Memory B cell (primary cell): ENCODE measurements at regions not wholly inside any gene's neighbourhood (a gene's known extent, or its start where the extent isn't known, plus 50 kb on each side); places are given as distances from the start of the nearest gene placed in this dataset.
"Not testable (repeated sequence)": the region's sequence is repeated elsewhere in the genome, so short reads cannot be mapped to it uniquely, and the experiment has no call there.

ENCODE experiments used
- ATAC-seq: fragments of 150-1000 bp; cut with Tn5 transposase; 2 replicates; pipeline ENCODE4 v1.10.0; 2021; ENCODE audit warnings: low read depth, mild to moderate bottlenecking, moderate library complexity
- DNase-seq, 2 donors: peaks; one replicate each; pipeline ENCODE4 v3.0.0; 2022; ENCODE audit warnings: low spot score in 2 of 2
- H3K27ac Mint-ChIP-seq: one replicate; pipeline ENCODE4 v1.8.0; 2022; ENCODE audit warnings: mild to moderate bottlenecking, moderate library complexity, mixed read lengths
- H3K27me3 Mint-ChIP-seq: one replicate; pipeline ENCODE4 v1.8.0; 2022; ENCODE audit warnings: mixed read lengths
- H3K36me3 Mint-ChIP-seq: one replicate; pipeline ENCODE4 v1.8.0; 2022; ENCODE audit warnings: mild to moderate bottlenecking, mixed read lengths
- H3K4me1 Mint-ChIP-seq: one replicate; pipeline ENCODE4 v1.8.0; 2022; ENCODE audit warnings: mixed read lengths
- H3K4me3 Mint-ChIP-seq: one replicate; pipeline ENCODE4 v1.8.0; 2022; ENCODE audit warnings: mild to moderate bottlenecking, moderate library complexity, mixed read lengths
- H3K9me3 Mint-ChIP-seq: one replicate; pipeline ENCODE4 v1.8.0; 2022; ENCODE audit warnings: mixed read lengths

DNA sequence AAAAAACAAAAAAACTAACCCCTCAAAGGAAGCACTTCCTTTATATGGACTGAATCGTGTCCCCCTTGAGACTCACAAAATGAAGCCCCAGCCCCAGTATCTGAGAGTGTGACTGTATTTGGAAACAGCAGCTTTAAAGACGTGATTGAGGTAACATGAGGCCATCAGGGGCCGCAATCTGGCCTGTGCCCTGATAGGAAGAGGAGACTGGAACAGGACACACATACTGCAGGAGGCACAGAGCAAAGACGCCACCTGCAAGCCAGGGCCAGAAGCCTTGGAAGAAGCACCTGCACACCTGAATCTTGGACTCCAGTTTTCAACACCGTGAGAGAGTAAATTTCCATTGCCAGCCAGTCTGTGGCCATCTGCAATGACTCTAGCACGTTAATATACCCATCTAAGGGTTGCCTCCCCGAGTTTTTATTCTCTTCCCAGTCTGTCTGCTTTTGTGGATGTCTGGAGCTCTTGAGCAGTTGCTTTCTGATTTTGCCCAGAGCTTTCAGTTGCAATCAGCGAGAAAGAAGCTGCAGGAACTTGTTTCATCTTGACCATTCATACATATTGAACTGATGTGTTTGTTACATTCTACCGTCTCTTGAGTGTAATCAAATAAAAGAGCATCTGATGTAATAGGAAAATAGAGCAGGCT lies 775.8 kb upstream of the TPTE start:
- ATAC-seq, H3K9me3 Mint-ChIP-seq, H3K4me3 Mint-ChIP-seq, H3K36me3 Mint-ChIP-seq, H3K27me3 Mint-ChIP-seq, H3K27ac Mint-ChIP-seq, DNase-seq, H3K4me1 Mint-ChIP-seq: not testable (repeated sequence)

DNA sequence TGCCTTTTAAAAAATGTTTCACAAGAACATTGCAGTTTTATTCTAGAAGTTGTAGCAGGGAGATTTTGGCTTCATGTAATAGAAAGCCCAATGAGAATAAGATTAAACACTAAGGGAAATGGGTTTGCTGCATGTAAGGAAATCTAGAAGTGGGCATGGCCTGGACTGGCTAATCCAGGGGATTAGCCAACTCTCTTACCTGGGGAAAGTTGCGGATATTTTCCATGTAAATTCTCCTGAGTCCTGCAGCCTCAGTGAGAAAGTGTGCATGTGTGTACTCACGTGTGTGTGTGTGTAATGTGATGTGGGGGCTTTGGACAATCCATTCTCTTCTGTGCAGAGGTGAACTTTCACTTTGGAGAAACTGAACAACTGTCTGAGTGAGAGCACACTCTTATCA lies 775.1 kb upstream of the TPTE start:
- ATAC-seq, H3K27me3 Mint-ChIP-seq, H3K36me3 Mint-ChIP-seq, H3K4me3 Mint-ChIP-seq, H3K9me3 Mint-ChIP-seq, DNase-seq, H3K4me1 Mint-ChIP-seq, H3K27ac Mint-ChIP-seq: not testable (repeated sequence)

DNA sequence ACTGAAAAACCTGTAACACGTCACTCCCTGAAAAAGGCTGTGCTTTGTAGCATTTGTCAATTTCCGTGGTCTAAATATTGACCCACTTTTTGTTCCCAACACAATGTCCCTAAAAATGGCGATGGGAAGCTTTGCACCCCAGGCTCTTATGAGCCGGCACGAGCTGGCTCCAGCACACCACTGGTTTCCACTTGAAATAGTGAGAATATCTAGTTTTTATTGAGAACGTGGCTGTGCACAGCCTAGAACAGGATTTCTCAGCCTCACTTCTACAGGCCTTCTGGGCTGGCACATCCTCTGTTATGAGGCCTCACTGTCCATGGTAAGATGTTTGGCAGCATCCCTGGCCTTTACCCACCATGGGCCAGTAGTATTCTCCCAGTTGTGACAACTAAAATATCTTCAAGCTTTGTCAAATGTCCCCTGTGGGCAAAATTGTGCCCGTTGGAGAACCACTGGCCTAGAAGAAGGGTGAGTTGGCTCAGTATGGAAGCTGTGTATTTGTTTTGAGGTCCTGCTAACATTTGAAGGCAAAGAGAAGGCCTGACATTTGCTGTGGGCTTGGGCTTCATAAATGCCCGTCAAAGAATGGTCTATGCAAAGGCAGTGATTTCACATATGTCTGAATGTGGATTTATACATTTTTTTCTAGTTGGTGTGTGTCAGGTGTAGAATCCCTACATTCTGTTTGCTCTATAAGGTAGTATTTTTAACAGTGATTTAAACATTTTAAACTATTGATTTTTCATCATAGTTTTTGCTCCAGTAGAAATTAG lies 774.4 kb upstream of the TPTE start:
- H3K36me3 Mint-ChIP-seq, H3K27ac Mint-ChIP-seq, H3K9me3 Mint-ChIP-seq, H3K4me1 Mint-ChIP-seq, H3K4me3 Mint-ChIP-seq, H3K27me3 Mint-ChIP-seq, ATAC-seq, DNase-seq: not testable (repeated sequence)

DNA sequence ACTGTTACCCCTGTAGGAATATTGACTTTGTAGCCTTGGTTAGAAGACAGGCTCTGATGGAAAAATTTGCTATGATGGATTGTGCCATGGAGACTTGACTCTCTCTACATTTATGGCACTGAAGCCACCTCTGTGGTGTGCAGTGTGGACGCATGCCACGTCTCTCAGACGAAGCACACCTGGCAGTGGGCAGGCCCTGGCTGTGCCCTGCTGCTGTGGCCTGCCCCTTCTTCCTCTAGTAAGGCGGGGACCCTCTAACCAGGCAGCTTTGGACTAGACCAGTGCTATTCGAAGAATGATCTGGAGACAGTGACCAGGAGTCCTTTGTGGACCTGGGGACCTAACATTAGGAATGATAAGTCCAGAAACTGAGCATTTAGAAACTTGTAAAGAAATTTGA lies 773.5 kb upstream of the TPTE start:
- not testable (repeated sequence) for H3K27ac Mint-ChIP-seq, ATAC-seq, H3K4me1 Mint-ChIP-seq, H3K36me3 Mint-ChIP-seq, H3K27me3 Mint-ChIP-seq, H3K9me3 Mint-ChIP-seq, DNase-seq, H3K4me3 Mint-ChIP-seq

DNA sequence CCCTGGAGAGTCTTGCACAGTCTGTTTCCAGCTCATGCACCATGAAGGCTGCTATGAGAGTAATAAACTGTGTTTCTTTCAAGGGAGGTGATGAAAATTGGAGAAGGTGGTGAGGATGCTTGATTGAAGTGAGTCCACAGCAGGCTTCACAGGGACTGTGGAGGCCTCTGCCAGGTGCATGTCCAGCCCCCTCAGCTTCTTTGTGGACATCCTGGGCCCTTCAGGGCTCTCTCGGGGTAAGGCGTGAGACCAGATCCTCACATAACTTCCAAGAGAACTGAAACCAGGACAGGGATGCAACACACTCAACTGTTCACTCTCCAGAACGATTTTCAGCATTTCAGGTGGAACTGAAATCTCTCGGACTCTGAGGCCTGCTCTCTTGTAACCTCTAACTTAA lies 772.9 kb upstream of the TPTE start:
- H3K9me3 Mint-ChIP-seq, ATAC-seq, H3K27ac Mint-ChIP-seq, H3K36me3 Mint-ChIP-seq, H3K4me1 Mint-ChIP-seq, DNase-seq, H3K27me3 Mint-ChIP-seq, H3K4me3 Mint-ChIP-seq: not testable (repeated sequence)

DNA sequence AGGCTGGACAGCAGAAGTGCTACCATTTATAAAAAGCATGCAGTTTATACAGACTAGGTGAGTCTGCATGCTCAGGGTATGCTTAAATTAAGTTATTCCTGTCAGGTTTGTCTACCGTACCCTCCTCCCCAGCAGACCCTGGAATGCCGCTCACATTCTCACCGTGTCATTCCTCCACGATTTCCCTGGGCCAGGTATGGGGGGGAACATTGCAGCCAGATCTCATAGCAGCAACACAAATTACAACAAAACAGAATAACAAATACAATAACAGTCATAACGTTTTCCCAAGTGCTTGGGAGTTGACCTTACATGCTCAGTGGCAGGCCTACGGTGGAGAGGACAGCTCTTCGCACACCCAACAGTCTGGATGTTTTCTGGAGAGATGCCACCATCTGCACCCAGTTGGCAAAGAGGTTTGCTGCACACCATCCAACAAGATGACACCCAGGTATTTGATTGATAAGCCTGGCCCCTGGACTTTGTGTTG lies 771.6 kb upstream of the TPTE start:
- not testable (repeated sequence) for H3K4me3 Mint-ChIP-seq

DNA sequence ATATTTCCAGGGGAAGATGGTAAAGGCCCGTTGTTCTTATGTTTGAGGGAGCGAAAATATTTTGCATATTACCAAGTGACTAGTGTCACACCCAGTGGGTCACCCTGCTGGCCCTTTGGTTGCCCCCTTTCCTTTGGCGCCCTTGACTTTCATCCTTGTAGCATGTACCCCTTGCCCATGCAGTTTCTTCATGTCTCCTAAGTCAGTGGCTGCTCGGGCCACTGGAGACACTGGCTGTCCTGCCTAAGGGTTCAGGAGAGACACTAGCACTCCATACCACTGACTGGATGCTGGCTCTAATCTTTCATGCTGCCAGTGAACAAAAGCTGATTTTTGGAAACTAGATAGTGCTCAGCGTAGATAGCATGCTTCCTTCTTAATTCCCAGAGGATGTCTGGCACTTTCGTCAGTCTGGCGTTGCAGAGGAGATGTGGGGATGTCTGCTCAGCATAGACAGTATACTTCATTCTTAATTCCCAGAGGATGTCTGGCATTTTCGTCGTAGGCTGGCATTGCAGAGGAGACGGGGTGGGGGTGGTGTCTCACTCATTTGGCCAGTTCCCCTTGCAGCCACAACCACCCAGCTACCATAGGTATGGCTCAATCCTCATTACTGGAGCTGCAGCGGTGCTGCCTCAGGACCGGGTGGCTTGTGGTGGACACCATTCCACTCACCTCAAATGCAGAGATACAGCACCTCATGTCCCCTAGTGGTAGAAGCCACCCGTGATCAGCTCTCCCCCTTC lies 770.9 kb upstream of the TPTE start:
- no peaks in the 10 kb centered on the region for H3K27me3 Mint-ChIP-seq
- H3K36me3 Mint-ChIP-seq: no peaks in the 10 kb centered on the region
- DNase-seq: no peak
- no peak for ATAC-seq
- no peak overlapping the region for H3K27ac Mint-ChIP-seq
- no peak overlapping the region for H3K4me3 Mint-ChIP-seq
- H3K9me3 Mint-ChIP-seq: no peaks in the 10 kb centered on the region
- H3K4me1 Mint-ChIP-seq: no peaks in the 10 kb centered on the region

More for the DNA sequence above, 771.6 kb upstream of the TPTE start:
- H3K4me1 Mint-ChIP-seq, H3K36me3 Mint-ChIP-seq, H3K9me3 Mint-ChIP-seq, H3K27ac Mint-ChIP-seq, ATAC-seq, H3K27me3 Mint-ChIP-seq, DNase-seq: not testable (repeated sequence)

DNA sequence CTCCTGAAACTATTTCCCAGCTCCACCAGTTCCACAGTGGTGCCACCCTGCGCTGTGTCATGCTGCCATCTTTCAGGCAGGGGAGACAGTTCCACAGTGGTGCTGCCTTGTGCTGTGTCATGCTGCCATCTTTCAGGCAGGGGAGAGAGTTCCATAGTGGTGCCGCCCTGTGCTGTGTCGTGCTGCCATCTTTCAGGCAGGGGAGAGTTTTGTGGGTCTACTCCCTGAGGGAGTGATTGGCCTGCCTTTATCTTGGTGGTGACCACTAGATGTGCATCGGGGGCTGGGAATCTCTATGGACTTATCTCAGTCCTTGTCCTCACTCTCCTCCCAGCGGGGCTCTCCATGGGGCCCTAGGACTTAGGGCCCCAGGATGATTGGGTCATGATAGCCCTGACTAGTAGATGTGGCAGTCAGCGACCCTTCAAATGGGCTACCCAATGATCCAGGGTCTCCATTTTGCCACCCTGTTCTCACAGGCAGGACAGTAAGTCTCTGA lies 770.2 kb upstream of the TPTE start:
- H3K27ac Mint-ChIP-seq, H3K4me1 Mint-ChIP-seq, H3K36me3 Mint-ChIP-seq, H3K4me3 Mint-ChIP-seq, DNase-seq, ATAC-seq, H3K27me3 Mint-ChIP-seq, H3K9me3 Mint-ChIP-seq: not testable (repeated sequence)

DNA sequence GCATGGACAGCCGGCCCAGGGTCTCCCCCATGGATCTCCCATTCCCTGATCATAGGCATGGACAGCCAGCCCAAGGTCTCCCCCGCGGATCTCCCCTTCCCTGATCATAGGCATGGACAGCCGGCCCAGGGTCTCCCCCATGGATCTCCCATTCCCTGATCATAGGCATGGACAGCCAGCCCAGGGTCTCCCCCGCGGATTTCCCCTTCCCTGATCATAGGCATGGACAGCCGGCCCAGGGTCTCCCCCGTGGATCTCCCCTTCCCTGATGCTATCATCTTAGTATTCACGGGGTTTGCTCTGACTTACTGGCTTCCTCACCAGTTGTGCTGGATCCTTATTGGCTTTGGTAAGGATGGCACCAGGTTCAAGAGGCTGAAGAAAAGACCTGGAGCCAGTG lies 769.4 kb upstream of the TPTE start:
- not testable (repeated sequence) for H3K4me3 Mint-ChIP-seq, H3K27me3 Mint-ChIP-seq, H3K36me3 Mint-ChIP-seq, DNase-seq, H3K4me1 Mint-ChIP-seq, H3K27ac Mint-ChIP-seq, H3K9me3 Mint-ChIP-seq, ATAC-seq

DNA sequence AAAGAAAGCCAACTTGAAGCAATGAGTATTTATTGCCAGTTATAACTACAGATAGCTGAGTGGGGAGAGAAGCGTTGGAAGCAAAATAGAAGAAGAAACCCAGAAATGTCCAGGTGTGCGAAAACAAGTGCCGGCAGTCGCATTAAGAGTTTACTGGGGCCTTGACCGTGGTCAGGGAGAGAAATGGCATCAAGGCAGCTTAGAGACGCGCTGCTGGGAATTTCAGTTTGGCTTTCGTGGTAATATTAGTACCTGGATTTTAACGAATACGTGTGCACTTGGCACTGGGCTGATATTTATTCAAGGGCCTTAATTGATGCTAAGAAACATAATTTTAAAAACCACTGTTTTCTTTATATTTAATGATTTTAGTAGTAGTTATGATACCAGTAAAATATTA lies 767.9 kb upstream of the TPTE start:
- not testable (repeated sequence) for H3K36me3 Mint-ChIP-seq, ATAC-seq, H3K4me1 Mint-ChIP-seq, H3K27me3 Mint-ChIP-seq, H3K4me3 Mint-ChIP-seq, H3K27ac Mint-ChIP-seq, DNase-seq, H3K9me3 Mint-ChIP-seq

DNA sequence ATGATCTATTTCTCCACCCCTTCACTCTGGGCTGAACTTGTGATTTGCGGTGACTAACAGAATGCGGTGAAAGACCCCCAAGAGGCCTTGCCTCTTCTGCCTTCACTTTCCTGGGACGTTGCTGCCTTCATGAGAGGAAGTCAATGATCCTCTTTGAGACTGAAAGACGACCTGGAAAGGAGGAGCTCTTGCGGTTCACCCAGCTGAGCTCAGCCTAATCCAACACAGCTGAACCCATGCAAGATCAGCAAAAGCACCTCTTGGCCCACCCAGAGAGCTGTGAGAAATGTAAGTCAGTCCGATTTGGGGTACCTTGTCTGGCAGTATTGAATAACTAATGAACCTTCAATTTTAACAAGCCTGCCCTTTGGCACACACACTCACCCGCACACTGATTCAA lies 767.4 kb upstream of the TPTE start:
- Mint-ChIP-seq H3K27ac (no peak overlapping the region), H3K27me3 (no peaks in the 10 kb centered on the region), H3K36me3 (no peaks in the 10 kb centered on the region), H3K4me3 (no peak overlapping the region), H3K4me1 (no peaks in the 10 kb centered on the region), H3K9me3 (no peaks in the 10 kb centered on the region)
- ATAC-seq: no peak
- DNase-seq: no peak

DNA sequence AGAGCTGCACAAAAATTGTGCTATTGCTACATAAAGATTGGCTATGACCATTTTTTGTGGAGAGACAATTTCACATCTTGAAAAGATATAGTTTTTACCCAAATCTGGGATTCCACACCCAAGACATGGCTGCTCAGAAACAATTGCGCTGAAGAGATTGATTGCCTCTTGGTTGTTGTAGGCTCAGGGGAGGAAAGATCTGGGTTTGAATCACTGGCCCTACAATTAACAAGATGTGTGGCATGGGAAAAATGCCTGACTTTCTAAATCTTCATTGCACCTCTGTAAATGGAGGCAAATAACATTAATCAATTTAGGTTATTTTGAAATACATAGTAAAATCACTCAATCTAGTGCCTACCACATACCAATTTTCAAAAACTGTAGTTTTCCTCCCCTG lies 766.9 kb upstream of the TPTE start:
- ATAC-seq, H3K36me3 Mint-ChIP-seq: not testable (repeated sequence)

DNA sequence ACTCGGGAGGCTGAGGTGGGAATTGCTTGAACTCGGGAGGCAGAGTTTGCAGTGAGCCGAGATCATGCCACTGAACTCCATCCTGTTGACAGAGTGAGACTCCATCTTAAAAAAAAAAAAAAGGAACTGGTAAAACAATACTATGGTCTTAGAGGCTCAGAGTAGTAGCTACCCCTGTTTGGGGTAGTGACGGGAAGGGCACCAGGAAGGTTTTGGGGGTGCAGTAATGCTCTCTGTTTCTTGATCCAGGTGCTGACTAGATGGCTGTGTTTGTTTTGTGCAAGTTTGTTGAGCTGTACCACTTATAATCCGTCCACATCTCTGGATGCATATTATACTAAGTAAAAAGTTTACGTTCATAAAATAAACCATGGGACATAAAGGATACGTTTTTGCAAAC lies 765.8 kb upstream of the TPTE start:
- no peak for ATAC-seq
- Mint-ChIP-seq H3K4me1 (no peaks in the 10 kb centered on the region), H3K27me3 (no peaks in the 10 kb centered on the region), H3K27ac (no peak overlapping the region), H3K4me3 (no peak overlapping the region), H3K36me3 (no peaks in the 10 kb centered on the region), H3K9me3 (no peaks in the 10 kb centered on the region)
- DNase-seq: no peak

More for the DNA sequence above, 766.9 kb upstream of the TPTE start:
- H3K27ac Mint-ChIP-seq, H3K4me1 Mint-ChIP-seq, H3K9me3 Mint-ChIP-seq, DNase-seq, H3K4me3 Mint-ChIP-seq, H3K27me3 Mint-ChIP-seq: not testable (repeated sequence)

DNA sequence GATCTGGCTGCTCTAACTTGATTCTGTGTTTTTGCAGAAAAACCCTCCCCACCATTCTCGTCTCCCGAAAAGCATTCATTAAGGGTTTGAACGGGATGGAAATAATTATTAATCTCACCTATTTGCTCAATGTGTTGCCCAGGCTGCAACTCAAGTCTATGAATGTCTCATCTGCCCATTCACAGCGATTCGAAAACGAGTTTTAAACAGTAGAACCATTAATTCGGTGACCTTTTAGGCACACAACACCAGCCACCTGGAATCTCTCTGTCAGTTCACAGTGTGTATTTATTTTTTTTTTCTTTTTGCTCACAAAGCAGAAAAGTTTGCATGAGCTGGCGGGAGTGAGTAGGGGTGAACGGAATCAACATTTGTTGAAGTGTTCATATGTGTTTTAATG lies 764.7 kb upstream of the TPTE start:
- no peaks in the 10 kb centered on the region for H3K27me3 Mint-ChIP-seq
- no peak for ATAC-seq
- no peak overlapping the region for H3K27ac Mint-ChIP-seq
- H3K36me3 Mint-ChIP-seq: no peaks in the 10 kb centered on the region
- H3K4me1 Mint-ChIP-seq: no peaks in the 10 kb centered on the region
- no peaks in the 10 kb centered on the region for H3K9me3 Mint-ChIP-seq
- H3K4me3 Mint-ChIP-seq: no peak overlapping the region
- DNase-seq: no peak
